ENCODE measurements at regions not wholly inside any gene's neighbourhood (a gene's known extent, or its start where the extent isn't known, plus 50 kb on each side); places are given as distances from the start of the nearest gene placed in this dataset.
A peak's percentile ranks its signal among the peaks of the same experiment; 100 is the strongest.

DNA sequence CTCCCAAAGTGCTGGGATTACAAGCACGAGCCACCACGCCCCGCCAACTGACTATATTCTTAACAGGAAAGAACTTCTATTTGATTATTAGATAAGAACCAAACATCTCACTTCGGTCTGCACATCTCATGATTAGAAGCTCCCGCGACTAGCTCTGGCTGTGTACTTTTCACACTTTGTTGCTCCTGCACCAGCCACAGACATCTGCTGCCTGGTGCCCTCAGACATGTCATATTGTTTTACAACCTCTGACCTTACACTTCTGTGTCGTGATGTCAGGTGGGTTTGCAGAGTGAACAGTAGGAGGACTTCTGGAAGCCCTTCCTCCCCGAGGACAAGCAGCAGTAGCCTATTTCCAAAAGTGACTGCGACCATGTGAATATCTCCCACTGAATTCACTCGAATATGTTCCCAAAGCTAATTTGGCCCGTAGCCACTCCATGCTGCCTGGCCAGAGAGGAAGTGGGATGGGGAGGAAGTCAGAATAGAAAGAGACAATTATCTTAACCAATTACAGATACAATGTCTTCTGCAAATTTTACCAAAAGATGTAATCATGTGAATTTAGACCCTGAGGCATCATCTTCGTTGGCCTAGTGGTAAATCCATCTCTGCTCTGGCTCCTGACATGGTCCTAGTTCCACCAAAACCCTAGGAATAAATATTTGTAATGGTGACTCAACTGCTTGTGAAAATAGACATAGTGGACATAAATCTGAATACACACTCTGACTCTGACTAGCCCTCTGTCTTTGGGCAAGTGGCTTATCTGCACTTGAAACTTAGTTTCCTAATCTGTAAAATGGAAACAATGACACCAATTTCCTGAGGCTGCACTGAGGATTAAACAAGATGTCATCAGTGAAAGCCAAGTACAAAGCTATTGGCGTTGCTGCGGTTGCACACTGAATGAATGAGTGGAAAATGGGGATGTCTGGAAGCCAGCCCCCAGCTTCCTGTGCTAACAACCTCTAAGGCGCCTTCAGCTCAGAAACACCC, 406.1 kb downstream of the LRATD1 start:
- no peak overlapping the region for H3K27ac ChIP-seq (ENCODE audit: low read depth in 1 of 2, low read length in 1 of 2)
- no peaks in the 10 kb centered on the region for H3K27me3 ChIP-seq (ENCODE audit: control insufficient read depth in 3 of 3, insufficient read depth in 3 of 3, low read length in 2 of 3)
- H3K36me3 ChIP-seq (ENCODE audit: control insufficient read depth in 4 of 4, insufficient read depth in 4 of 4, low read length in 4 of 4), result no peaks in the 10 kb centered on the region
- TF ChIP-seq, protein P1, sequence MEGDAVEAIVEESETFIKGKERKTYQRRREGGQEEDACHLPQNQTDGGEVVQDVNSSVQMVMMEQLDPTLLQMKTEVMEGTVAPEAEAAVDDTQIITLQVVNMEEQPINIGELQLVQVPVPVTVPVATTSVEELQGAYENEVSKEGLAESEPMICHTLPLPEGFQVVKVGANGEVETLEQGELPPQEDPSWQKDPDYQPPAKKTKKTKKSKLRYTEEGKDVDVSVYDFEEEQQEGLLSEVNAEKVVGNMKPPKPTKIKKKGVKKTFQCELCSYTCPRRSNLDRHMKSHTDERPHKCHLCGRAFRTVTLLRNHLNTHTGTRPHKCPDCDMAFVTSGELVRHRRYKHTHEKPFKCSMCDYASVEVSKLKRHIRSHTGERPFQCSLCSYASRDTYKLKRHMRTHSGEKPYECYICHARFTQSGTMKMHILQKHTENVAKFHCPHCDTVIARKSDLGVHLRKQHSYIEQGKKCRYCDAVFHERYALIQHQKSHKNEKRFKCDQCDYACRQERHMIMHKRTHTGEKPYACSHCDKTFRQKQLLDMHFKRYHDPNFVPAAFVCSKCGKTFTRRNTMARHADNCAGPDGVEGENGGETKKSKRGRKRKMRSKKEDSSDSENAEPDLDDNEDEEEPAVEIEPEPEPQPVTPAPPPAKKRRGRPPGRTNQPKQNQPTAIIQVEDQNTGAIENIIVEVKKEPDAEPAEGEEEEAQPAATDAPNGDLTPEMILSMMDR (IDR thresholded peaks at IDR 0.05; ENCODE audit: control extremely low read depth, extremely low read depth), result no peak
- no peak overlapping the region for H3K9ac ChIP-seq (ENCODE audit: insufficient read depth in 1 of 2, low read length in 2 of 2)
- ATAC-seq (ENCODE audit: insufficient read depth, low FRiP score), result no peak
- DNase-seq, result peak in 1 of 3 donors; percentile 13
- no peak overlapping the region for H3K4me3 ChIP-seq
- no peaks in the 10 kb centered on the region for H3K9me3 ChIP-seq (ENCODE audit: control insufficient read depth in 4 of 4, insufficient read depth in 3 of 4, low read length in 3 of 4)
- peaks cover 0 to 29% (median 0%) of the 10 kb centered on the region in 5 donors for H3K4me1 ChIP-seq (ENCODE audit: control insufficient read depth in 5 of 5, insufficient read depth in 5 of 5, low read length in 5 of 5)
- 51 to 61% methylated on average over 15 of the region's 15 CpGs for WGBS, 2 donors

- peak; percentile 57 to 66 (median 62) for DNase-seq
- Histone ChIP-seq H3K27me3 (ENCODE audit: control insufficient read depth in 3 of 3, insufficient read depth in 3 of 3, low read length in 2 of 3) (no peaks in the 10 kb centered on the region), H3K4me3 (no peak overlapping the region), H3K9ac (ENCODE audit: insufficient read depth in 1 of 2, low read length in 2 of 2) (no peak overlapping the region), H3K9me3 (ENCODE audit: control insufficient read depth in 4 of 4, insufficient read depth in 3 of 4, low read length in 3 of 4) (no peaks in the 10 kb centered on the region), H3K36me3 (ENCODE audit: control insufficient read depth in 4 of 4, insufficient read depth in 4 of 4, low read length in 4 of 4) (no peaks in the 10 kb centered on the region), H3K27ac (ENCODE audit: low read depth in 1 of 2, low read length in 1 of 2) (no peak overlapping the region), H3K4me1 (ENCODE audit: control insufficient read depth in 5 of 5, insufficient read depth in 5 of 5, low read length in 5 of 5) (peaks cover 0 to 29% (median 0%) of the 10 kb centered on the region in 5 donors)
- TF ChIP-seq, protein P1 (IDR thresholded peaks at IDR 0.05; ENCODE audit: control extremely low read depth, extremely low read depth), result no peak
- 79 to 83% methylated on average over 8 of the region's 8 CpGs for WGBS, 2 donors
- ATAC-seq (ENCODE audit: insufficient read depth, low FRiP score), result no peak
These were observed 408.0 kb downstream of the LRATD1 start for GRCh38 chr2:15040429-15041084.

DNA sequence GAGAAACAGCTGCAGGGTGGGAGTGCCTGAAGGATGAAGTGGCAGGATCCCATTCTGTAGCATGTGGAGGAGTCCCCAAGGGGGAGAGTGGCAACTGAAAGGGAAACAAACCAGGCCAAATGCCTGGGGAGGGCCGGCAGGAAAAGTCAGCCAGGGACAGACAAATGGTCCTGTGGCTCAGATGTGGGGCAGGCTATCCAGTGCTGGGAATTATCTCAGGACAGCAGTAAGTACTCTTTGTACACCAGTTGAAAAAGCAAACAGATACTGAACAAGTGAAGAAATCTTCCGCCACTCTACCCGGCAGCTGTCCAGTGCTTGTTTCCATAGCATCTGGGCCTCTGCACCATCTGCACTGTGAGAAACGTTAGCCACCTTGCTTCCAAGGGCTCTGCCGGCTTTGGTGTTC, 408.9 kb downstream of the LRATD1 start:
- WGBS, 2 donors, result 60 to 64% methylated on average over 5 of the region's 5 CpGs
- ATAC-seq (ENCODE audit: insufficient read depth, low FRiP score), result no peak
- no peaks in the 10 kb centered on the region for H3K27me3 ChIP-seq (ENCODE audit: control insufficient read depth in 3 of 3, insufficient read depth in 3 of 3, low read length in 2 of 3)

More for the DNA sequence above, 408.9 kb downstream of the LRATD1 start:
- Histone ChIP-seq H3K36me3 (ENCODE audit: control insufficient read depth in 4 of 4, insufficient read depth in 4 of 4, low read length in 4 of 4) (no peaks in the 10 kb centered on the region), H3K4me3 (no peak overlapping the region), H3K4me1 (ENCODE audit: control insufficient read depth in 5 of 5, insufficient read depth in 5 of 5, low read length in 5 of 5) (peaks cover 0 to 29% (median 0%) of the 10 kb centered on the region in 5 donors), H3K9me3 (ENCODE audit: control insufficient read depth in 4 of 4, insufficient read depth in 3 of 4, low read length in 3 of 4) (no peaks in the 10 kb centered on the region), H3K27ac (ENCODE audit: low read depth in 1 of 2, low read length in 1 of 2) (no peak overlapping the region), H3K9ac (ENCODE audit: insufficient read depth in 1 of 2, low read length in 2 of 2) (no peak overlapping the region)
- TF ChIP-seq, protein P1 (IDR thresholded peaks at IDR 0.05; ENCODE audit: control extremely low read depth, extremely low read depth), result no peak
- DNase-seq, result peak; percentile 32 to 60 (median 56)

All from lung (tissue), 11 donors.